ENCODE measurements at regions not wholly inside any gene's neighbourhood (a gene's known extent, or its start where the extent isn't known, plus 50 kb on each side); places are given as distances from the start of the nearest gene placed in this dataset.

GRCh38 chr11:80082406-80082805, 641.6 kb upstream of the TENM4 start:
- Mint-ChIP-seq H3K27me3 (ENCODE audit: low read depth) (no peaks in the 10 kb centered on the region), H3K36me3 (ENCODE audit: insufficient read depth in 1 of 3, low read depth in 3 of 3) (no peaks in the 10 kb centered on the region), H3K4me3 (no peak overlapping the region), H3K27ac (no peak overlapping the region), H3K4me1 (peaks cover 4% of the 10 kb centered on the region in 2 experiments; a peak in 1 of 4 replicates), H3K9me3 (no peaks in the 10 kb centered on the region)
- WGBS (ENCODE audit: extremely low coverage, insufficient read length, low lambda C conversion rate) = no CpG with 5 or more reads among the region's 1 CpG
- Histone ChIP-seq H3K23ac (ENCODE audit: insufficient read length, low read depth, low read length) (no peak overlapping the region), H2AK5ac (ENCODE audit: insufficient read length, low read length) (no peak overlapping the region), H3K23me2 (ENCODE audit: insufficient read length, low read depth, low read length, poor library complexity, severe bottlenecking) (no peaks in the 10 kb centered on the region), H3K9ac (ENCODE audit: extremely low read depth, insufficient read length, low read length) (no peak overlapping the region), H3K4ac (ENCODE audit: low read depth, low read length) (no peak overlapping the region), H2AFZ (ENCODE audit: low read length) (no peak overlapping the region), H3K79me2 (ENCODE audit: insufficient read depth, low read length) (no peaks in the 10 kb centered on the region), H2BK5ac (ENCODE audit: insufficient read length, low read length) (no peak overlapping the region), H3K9me3 (ENCODE audit: control insufficient read depth, low read depth, low read length) (no peaks in the 10 kb centered on the region), H3T11ph (ENCODE audit: low read length) (no peak overlapping the region), H4K20me1 (ENCODE audit: control insufficient read depth, insufficient read depth, insufficient read length) (no peaks in the 10 kb centered on the region), H3K14ac (ENCODE audit: insufficient read depth, low read length) (no peak overlapping the region), H2BK120ac (ENCODE audit: low read depth, low read length, poor library complexity, severe bottlenecking) (no peak overlapping the region), H4K8ac (replicated peaks; ENCODE audit: insufficient read length, low read depth, low read length) (no peak overlapping the region), H3K27ac (ENCODE audit: insufficient read length, low read depth, low read length) (no peak overlapping the region), H3K4me2 (ENCODE audit: insufficient read depth, insufficient read length, low read length) (no peak overlapping the region), H2BK20ac (ENCODE audit: low read depth, low read length, poor library complexity, severe bottlenecking) (no peak overlapping the region), H3K56ac (ENCODE audit: insufficient read length, low read depth, low read length) (no peak overlapping the region), H2BK15ac (ENCODE audit: low read depth, low read length) (no peak overlapping the region), H3K4me1 (ENCODE audit: insufficient read depth, low read length) (no peaks in the 10 kb centered on the region), H3K18ac (ENCODE audit: insufficient read length, low read depth, low read length) (no peak overlapping the region), H2BK12ac (ENCODE audit: insufficient read length, low read depth, low read length) (no peak overlapping the region), H3K79me1 (ENCODE audit: insufficient read depth, low read depth, low read length, poor library complexity, severe bottlenecking) (no peaks in the 10 kb centered on the region), H4K91ac (ENCODE audit: insufficient read length, low read depth, low read length) (no peak overlapping the region), H4K5ac (ENCODE audit: insufficient read length, low read depth, low read length) (no peak overlapping the region), H3K27me3 (ENCODE audit: insufficient read depth, low read length) (no peaks in the 10 kb centered on the region)
- no peak for TF ChIP-seq CTCF (conservative IDR thresholded peaks at IDR 0.05)
- DNase-seq = no peak

Data from H9 (cell line).